Testis (tissue), 2 donors: ENCODE measurements at regions not wholly inside any gene's neighbourhood (a gene's known extent, or its start where the extent isn't known, plus 50 kb on each side); places are given as distances from the start of the nearest gene placed in this dataset.

Source experiments
- DNase-seq: peaks from one replicate; pipeline ENCODE4 v3.0.0-alpha.2; 2019
- H3K27ac ChIP-seq, 2 donors: fragments of 200-600 bp; sonication (generic); one replicate each; pipeline ENCODE4 v1.5.1; 2019
- H3K27me3 ChIP-seq: fragments of 200-600 bp; sonication (generic); one replicate; pipeline ENCODE4 v1.5.1; 2019
- H3K36me3 ChIP-seq: fragments of 200-600 bp; sonication (generic); one replicate; pipeline ENCODE4 v1.5.1; 2017; ENCODE audit warnings: low read depth; ENCODE audit errors: missing control alignments
- H3K4me1 ChIP-seq: fragments of 200-600 bp; sonication (generic); one replicate; pipeline ENCODE4 v1.5.1; 2019
- H3K4me3 ChIP-seq, 2 donors: fragments of 200-600 bp; sonication (generic); one replicate each; pipeline ENCODE4 v1.5.1; 2017 to 2019
- H3K9me3 ChIP-seq: fragments of 200-600 bp; sonication (generic); one replicate; pipeline ENCODE4 v1.5.1; 2017
- CTCF ChIP-seq, 3 experiments: fragments of 450-650 bp in 2 of 3; fragments of 200-600 bp in 1 of 3; sonication (generic) in 1 of 3; IDR thresholded peaks; one replicate each; pipeline ENCODE4 v1.5.1; 2016 to 2019; ENCODE audit warnings: antibody characterized with exemption in 3 of 3, mild to moderate bottlenecking in 2 of 3, moderate library complexity in 1 of 3
- POLR2A ChIP-seq: fragments of 450-650 bp; IDR thresholded peaks from one replicate; pipeline ENCODE4 v1.6.1; 2017; ENCODE audit warnings: antibody characterized with exemption, mild to moderate bottlenecking, moderate library complexity
- WGBS, 2 donors: methylation state at CpG; one replicate each; pipeline ENCODE4 v1.1.5; 2018; 5-methylcytosine and 5-hydroxymethylcytosine counted together
- intact Hi-C: fragments of 100-400 bp; cut with DNase I; formaldehyde crosslinking; loops from one replicate; pipeline ENCODE4 v1.15.1; 2023; ENCODE audit warnings: low total_unique reads

- no peaks in the 10 kb centered on the region for H3K9me3 ChIP-seq
- intact Hi-C loops: no loop called here
- H3K4me3 ChIP-seq: no peak overlapping the region
- no peaks in the 10 kb centered on the region for H3K36me3 ChIP-seq
- no peak for DNase-seq
- no peaks in the 10 kb centered on the region for H3K27me3 ChIP-seq
- H3K27ac ChIP-seq: no peak overlapping the region
- H3K4me1 ChIP-seq: no peaks in the 10 kb centered on the region
- TF ChIP-seq CTCF (IDR thresholded peaks at IDR 0.05): no peak
- no peak for TF ChIP-seq POLR2A
- 67% methylated on average over 6 of the region's 6 CpGs; no CpG with 5 or more reads in 1 of the 2 donors for WGBS, 2 donors
Measured at GRCh38 chr1:221903594-221903993, 161.7 kb upstream of the DUSP10 start.

- H3K4me1 ChIP-seq: no peaks in the 10 kb centered on the region
- H3K27me3 ChIP-seq: no peaks in the 10 kb centered on the region
- TF ChIP-seq POLR2A: no peak
- no peak for TF ChIP-seq CTCF (IDR thresholded peaks at IDR 0.05)
- WGBS, 2 donors: 81 to 83% methylated on average over 6 to 7 of the region's 7 CpGs
- no peak overlapping the region for H3K4me3 ChIP-seq
- no peak overlapping the region for H3K27ac ChIP-seq
- H3K9me3 ChIP-seq: no peaks in the 10 kb centered on the region
- intact Hi-C loops: no loop called here
- H3K36me3 ChIP-seq: no peaks in the 10 kb centered on the region
- DNase-seq: no peak
Measured at GRCh38 chr1:221902961-221903360, 161.1 kb upstream of the DUSP10 start.

GRCh38 chr1:221900678-221901077, 158.8 kb upstream of the DUSP10 start:
- no peak overlapping the region for H3K27ac ChIP-seq
- 94 to 100% methylated on average over 3 of the region's 3 CpGs for WGBS, 2 donors
- no peak overlapping the region for H3K4me3 ChIP-seq
- intact Hi-C loops: no loop called here
- no peaks in the 10 kb centered on the region for H3K36me3 ChIP-seq
- no peak for DNase-seq
- no peaks in the 10 kb centered on the region for H3K9me3 ChIP-seq
- no peaks in the 10 kb centered on the region for H3K4me1 ChIP-seq
- H3K27me3 ChIP-seq: no peaks in the 10 kb centered on the region
- no peak for TF ChIP-seq POLR2A
- TF ChIP-seq CTCF (IDR thresholded peaks at IDR 0.05): no peak

- intact Hi-C loops: no loop called here
Measured at GRCh38 chr1:221897321-221897721, 155.4 kb upstream of the DUSP10 start.

More at GRCh38 chr1:221897321-221897721, 155.4 kb upstream of the DUSP10 start:
- 62 to 67% methylated on average over 3 of the region's 3 CpGs for WGBS, 2 donors
- Histone ChIP-seq H3K4me3 (no peak overlapping the region), H3K4me1 (no peaks in the 10 kb centered on the region), H3K9me3 (no peaks in the 10 kb centered on the region), H3K36me3 (no peaks in the 10 kb centered on the region), H3K27me3 (no peaks in the 10 kb centered on the region), H3K27ac (no peak overlapping the region)
- TF ChIP-seq POLR2A (no peak), CTCF (IDR thresholded peaks at IDR 0.05) (no peak)
- DNase-seq: no peak
